ENCODE measurements at regions not wholly inside any gene's neighbourhood (a gene's known extent, or its start where the extent isn't known, plus 50 kb on each side); places are given as distances from the start of the nearest gene placed in this dataset.

DNA sequence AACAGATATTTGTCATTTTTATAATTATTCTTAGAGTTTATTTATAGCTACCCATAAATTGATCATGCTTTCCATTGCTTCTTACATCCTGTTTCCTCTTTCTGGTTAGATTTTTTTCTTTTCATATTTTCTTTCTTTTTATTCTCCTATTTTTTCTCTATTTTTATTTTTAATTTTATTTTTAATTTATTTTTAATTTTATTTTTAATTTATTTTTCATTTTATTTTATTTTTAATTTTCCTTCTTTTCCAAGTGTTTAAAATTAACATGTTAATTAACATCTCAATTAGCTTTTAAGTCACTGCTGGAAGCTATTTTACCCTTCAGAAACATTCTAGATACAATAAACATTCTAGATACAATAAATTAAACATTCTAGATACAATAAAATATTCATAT is 269.6 kb downstream of the B3GLCT start:
- Histone ChIP-seq H3K4me2 (ENCODE audit: low read length) (no peak overlapping the region), H4K20me1 (ENCODE audit: insufficient read depth) (no peaks in the 10 kb centered on the region; the same call in 1 of the 2 replicates), H3K36me3 (ENCODE audit: control insufficient read depth in 1 of 2, insufficient read depth in 2 of 2, low read length in 2 of 2) (no peaks in the 10 kb centered on the region), H3K27me3 (ENCODE audit: insufficient read depth, low read length) (peaks cover 64% of the 10 kb centered on the region), H3K4me3 (replicated peaks in 1 of 2; ENCODE audit: low read depth in 1 of 2, low read length in 2 of 2) (no peak overlapping the region), H3K4me1 (ENCODE audit: control insufficient read depth in 1 of 2, insufficient read depth in 2 of 2, low read length in 2 of 2) (no peaks in the 10 kb centered on the region), H3K79me2 (ENCODE audit: insufficient read depth, low read length) (no peaks in the 10 kb centered on the region), H3K27ac (ENCODE audit: low read depth, low read length) (no peak overlapping the region), H3K9ac (ENCODE audit: low read length) (no peak overlapping the region), H3K9me3 (ENCODE audit: control insufficient read depth in 1 of 2, insufficient read depth in 1 of 2, low read depth in 1 of 2, low read length in 2 of 2) (no peaks in the 10 kb centered on the region), H2AFZ (ENCODE audit: low read depth, low read length, poor library complexity, severe bottlenecking) (no peak overlapping the region), H3K9me2 (ENCODE audit: insufficient read depth) (no peaks in the 10 kb centered on the region)
- intact Hi-C loops (cut with micrococcal nuclease), result no loop called here
- TF ChIP-seq, protein P1, sequence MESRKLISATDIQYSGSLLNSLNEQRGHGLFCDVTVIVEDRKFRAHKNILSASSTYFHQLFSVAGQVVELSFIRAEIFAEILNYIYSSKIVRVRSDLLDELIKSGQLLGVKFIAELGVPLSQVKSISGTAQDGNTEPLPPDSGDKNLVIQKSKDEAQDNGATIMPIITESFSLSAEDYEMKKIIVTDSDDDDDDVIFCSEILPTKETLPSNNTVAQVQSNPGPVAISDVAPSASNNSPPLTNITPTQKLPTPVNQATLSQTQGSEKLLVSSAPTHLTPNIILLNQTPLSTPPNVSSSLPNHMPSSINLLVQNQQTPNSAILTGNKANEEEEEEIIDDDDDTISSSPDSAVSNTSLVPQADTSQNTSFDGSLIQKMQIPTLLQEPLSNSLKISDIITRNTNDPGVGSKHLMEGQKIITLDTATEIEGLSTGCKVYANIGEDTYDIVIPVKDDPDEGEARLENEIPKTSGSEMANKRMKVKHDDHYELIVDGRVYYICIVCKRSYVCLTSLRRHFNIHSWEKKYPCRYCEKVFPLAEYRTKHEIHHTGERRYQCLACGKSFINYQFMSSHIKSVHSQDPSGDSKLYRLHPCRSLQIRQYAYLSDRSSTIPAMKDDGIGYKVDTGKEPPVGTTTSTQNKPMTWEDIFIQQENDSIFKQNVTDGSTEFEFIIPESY (IDR thresholded peaks at IDR 0.05; ENCODE audit: extremely low read depth, insufficient replicate concordance, low read length), result no peak
- TF ChIP-seq TCF7L2 (IDR thresholded peaks at IDR 0.05; ENCODE audit: borderline replicate concordance, extremely low read depth, insufficient read depth, insufficient read length) (no peak), ELF1 (IDR thresholded peaks at IDR 0.05; ENCODE audit: borderline replicate concordance, low read depth) (no peak), CBX3 (IDR thresholded peaks at IDR 0.05; ENCODE audit: low read depth) (no peak), RAD21 (IDR thresholded peaks at IDR 0.05; ENCODE audit: low read depth) (no peak), ZFX (IDR thresholded peaks at IDR 0.05) (no peak), SIN3A (IDR thresholded peaks at IDR 0.05; ENCODE audit: low read depth) (no peak), SRF (IDR thresholded peaks at IDR 0.05; ENCODE audit: low read depth) (no peak)
- BruUV-seq (replicated peaks), result no TSS peak
- DNase-seq (ENCODE audit: low read depth, low spot score) (no peak), ATAC-seq (no peak)
- ChIA-PET CTCF (no interaction called here), POLR2A (no interaction called here), RAD21 (ENCODE audit: low non-redundant PET in 1 of 2, low total read pairs in 2 of 2, uncharacterized antibody in 2 of 2, unreplicated experiment in 2 of 2) (no interaction called here)

DNA sequence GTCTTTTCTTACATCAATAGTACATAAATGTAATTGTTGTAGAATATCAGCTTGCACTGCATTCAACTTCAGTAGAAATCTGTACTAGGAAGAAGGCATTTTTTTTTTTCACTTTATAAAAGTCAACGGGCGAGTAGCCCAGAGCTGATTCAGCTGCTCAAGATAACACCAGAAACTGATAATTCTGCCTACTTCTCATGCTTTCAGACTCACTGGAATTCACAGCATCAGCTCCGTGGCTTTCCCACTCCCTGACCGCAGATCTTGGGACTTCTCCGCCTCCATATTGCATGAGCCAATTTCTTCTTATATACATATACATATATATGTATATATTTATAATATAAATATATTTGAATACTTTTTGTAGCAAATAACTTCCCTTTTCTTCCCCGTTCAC is 263.1 kb upstream of the RXFP2 start:
- no peak for ATAC-seq
- no peaks in the 10 kb centered on the region; the same call in 1 of the 2 replicates for H4K20me1 ChIP-seq (ENCODE audit: insufficient read depth)
- H3K9ac ChIP-seq (ENCODE audit: low read length), result no peak overlapping the region
- no peaks in the 10 kb centered on the region for H3K4me1 ChIP-seq (ENCODE audit: control insufficient read depth in 1 of 2, insufficient read depth in 2 of 2, low read length in 2 of 2)
- H3K9me3 ChIP-seq (ENCODE audit: control insufficient read depth in 1 of 2, insufficient read depth in 1 of 2, low read depth in 1 of 2, low read length in 2 of 2), result no peaks in the 10 kb centered on the region
- no peaks in the 10 kb centered on the region for H3K36me3 ChIP-seq (ENCODE audit: control insufficient read depth in 1 of 2, insufficient read depth in 2 of 2, low read length in 2 of 2)
- H3K9me2 ChIP-seq (ENCODE audit: insufficient read depth), result no peaks in the 10 kb centered on the region
- DNase-seq (ENCODE audit: low read depth, low spot score), result no peak
- H3K4me3 ChIP-seq (replicated peaks in 1 of 2; ENCODE audit: low read depth in 1 of 2, low read length in 2 of 2), result no peak overlapping the region
- H3K27me3 ChIP-seq (ENCODE audit: insufficient read depth, low read length), result peaks cover 17% of the 10 kb centered on the region
- no peaks in the 10 kb centered on the region for H3K79me2 ChIP-seq (ENCODE audit: insufficient read depth, low read length)
- RAD21 ChIA-PET (ENCODE audit: low non-redundant PET in 1 of 2, low total read pairs in 2 of 2, uncharacterized antibody in 2 of 2, unreplicated experiment in 2 of 2), result no interaction called here
- BruUV-seq (replicated peaks), result no TSS peak
- intact Hi-C loops (cut with micrococcal nuclease), result no loop called here
- no peak overlapping the region for H3K4me2 ChIP-seq (ENCODE audit: low read length)
- CTCF ChIA-PET, result no interaction called here
- H2AFZ ChIP-seq (ENCODE audit: low read depth, low read length, poor library complexity, severe bottlenecking), result no peak overlapping the region
- H3K27ac ChIP-seq (ENCODE audit: low read depth, low read length), result no peak overlapping the region
- POLR2A ChIA-PET, result no interaction called here
- TF ChIP-seq, protein P2, sequence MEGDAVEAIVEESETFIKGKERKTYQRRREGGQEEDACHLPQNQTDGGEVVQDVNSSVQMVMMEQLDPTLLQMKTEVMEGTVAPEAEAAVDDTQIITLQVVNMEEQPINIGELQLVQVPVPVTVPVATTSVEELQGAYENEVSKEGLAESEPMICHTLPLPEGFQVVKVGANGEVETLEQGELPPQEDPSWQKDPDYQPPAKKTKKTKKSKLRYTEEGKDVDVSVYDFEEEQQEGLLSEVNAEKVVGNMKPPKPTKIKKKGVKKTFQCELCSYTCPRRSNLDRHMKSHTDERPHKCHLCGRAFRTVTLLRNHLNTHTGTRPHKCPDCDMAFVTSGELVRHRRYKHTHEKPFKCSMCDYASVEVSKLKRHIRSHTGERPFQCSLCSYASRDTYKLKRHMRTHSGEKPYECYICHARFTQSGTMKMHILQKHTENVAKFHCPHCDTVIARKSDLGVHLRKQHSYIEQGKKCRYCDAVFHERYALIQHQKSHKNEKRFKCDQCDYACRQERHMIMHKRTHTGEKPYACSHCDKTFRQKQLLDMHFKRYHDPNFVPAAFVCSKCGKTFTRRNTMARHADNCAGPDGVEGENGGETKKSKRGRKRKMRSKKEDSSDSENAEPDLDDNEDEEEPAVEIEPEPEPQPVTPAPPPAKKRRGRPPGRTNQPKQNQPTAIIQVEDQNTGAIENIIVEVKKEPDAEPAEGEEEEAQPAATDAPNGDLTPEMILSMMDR (IDR thresholded peaks at IDR 0.05 in 2 of 3, conservative IDR thresholded peaks at IDR 0.05 in 1 of 3; ENCODE audit: borderline replicate concordance in 1 of 3, insufficient read depth in 1 of 3, low read depth in 2 of 3, low read length in 2 of 3), result no peak
- TF ChIP-seq SIN3A (IDR thresholded peaks at IDR 0.05; ENCODE audit: low read depth) (no peak), FOSL1 (IDR thresholded peaks at IDR 0.05; ENCODE audit: low read depth) (no peak), POLR2A (IDR thresholded peaks at IDR 0.05; ENCODE audit: borderline replicate concordance, extremely low read depth, insufficient read depth, insufficient read length) (no peak)
- TF ChIP-seq, protein P3, sequence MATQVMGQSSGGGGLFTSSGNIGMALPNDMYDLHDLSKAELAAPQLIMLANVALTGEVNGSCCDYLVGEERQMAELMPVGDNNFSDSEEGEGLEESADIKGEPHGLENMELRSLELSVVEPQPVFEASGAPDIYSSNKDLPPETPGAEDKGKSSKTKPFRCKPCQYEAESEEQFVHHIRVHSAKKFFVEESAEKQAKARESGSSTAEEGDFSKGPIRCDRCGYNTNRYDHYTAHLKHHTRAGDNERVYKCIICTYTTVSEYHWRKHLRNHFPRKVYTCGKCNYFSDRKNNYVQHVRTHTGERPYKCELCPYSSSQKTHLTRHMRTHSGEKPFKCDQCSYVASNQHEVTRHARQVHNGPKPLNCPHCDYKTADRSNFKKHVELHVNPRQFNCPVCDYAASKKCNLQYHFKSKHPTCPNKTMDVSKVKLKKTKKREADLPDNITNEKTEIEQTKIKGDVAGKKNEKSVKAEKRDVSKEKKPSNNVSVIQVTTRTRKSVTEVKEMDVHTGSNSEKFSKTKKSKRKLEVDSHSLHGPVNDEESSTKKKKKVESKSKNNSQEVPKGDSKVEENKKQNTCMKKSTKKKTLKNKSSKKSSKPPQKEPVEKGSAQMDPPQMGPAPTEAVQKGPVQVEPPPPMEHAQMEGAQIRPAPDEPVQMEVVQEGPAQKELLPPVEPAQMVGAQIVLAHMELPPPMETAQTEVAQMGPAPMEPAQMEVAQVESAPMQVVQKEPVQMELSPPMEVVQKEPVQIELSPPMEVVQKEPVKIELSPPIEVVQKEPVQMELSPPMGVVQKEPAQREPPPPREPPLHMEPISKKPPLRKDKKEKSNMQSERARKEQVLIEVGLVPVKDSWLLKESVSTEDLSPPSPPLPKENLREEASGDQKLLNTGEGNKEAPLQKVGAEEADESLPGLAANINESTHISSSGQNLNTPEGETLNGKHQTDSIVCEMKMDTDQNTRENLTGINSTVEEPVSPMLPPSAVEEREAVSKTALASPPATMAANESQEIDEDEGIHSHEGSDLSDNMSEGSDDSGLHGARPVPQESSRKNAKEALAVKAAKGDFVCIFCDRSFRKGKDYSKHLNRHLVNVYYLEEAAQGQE (IDR thresholded peaks at IDR 0.05; ENCODE audit: low read depth), result no peak
